ENCODE measurements at regions not wholly inside any gene's neighbourhood (a gene's known extent, or its start where the extent isn't known, plus 50 kb on each side); places are given as distances from the start of the nearest gene placed in this dataset.

DNA sequence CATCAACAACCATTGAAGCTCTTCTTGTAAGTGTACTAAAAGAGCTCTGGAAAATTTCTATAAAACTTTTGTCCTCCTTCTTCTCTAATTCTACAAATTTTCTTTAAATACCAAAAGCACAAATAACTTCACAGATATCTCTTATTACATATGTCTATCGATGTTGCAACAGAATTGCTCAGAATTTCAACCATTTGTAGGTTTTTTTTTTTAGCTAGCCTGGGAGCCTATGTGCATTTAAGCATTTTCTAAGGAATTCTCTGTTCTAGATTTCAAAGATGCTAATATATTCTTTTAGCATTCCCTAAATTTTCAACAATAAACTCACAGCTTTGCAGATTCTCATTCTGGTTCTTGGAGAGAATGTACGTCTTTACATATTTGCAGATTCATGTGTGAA is 774.3 kb upstream of the NR2F2 start:
- no peak for DNase-seq

DNA sequence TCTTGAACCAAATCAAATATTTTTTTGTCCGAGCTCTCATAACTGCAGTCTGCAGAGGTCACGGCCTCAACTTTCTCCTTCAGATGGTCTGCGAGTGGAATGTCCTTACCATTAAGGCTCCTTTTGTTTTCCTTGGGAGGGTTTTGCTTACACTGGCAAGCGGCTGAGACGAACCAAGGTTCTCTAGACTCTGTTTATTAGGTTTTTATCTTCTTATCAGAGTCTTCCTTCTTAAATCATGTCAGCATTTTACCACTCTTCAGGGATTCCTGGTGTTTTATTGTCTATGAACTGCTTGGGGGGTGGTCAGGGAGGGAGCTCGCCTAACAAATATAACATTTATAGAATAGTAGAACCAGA is 773.7 kb upstream of the NR2F2 start:
- DNase-seq: no peak

DNA sequence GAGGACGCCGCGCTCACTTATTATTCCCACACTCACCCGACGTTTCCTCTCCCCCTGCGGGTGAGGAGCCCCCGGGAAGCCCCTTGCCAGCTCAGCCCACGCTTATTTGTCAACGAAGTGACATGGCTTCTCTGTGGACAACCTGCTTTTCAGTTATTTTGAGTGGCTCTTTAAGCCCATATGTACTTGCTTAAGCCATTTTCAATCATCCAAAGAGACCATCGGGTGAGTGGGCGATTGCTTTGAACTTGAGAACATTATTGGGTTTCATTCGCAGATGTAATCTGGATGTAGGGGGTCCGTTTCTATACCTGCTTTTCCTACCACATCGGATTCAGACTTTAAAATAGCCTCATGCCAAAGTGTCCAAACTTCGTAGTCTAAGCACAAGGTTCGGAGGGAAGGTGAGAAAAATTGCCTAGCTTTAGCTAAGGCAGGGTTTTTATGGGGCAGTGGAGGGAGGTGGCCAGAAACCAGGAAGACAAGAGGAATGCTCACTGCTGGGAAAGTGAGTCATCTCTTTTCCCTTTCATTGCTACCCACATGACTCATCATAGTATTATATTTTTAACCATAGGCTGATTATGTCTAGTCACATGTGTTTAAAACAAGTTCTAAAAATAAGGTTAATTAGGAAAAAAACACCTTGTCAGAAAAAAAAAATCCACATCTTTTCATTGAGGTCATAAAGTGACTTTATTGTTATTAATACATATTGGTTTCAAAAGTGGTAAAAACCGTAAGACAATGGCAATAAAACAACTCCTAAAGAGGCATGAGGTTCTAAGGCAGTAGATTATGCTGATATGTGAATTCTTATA is 773.1 kb upstream of the NR2F2 start:
- no peak for DNase-seq

DNA sequence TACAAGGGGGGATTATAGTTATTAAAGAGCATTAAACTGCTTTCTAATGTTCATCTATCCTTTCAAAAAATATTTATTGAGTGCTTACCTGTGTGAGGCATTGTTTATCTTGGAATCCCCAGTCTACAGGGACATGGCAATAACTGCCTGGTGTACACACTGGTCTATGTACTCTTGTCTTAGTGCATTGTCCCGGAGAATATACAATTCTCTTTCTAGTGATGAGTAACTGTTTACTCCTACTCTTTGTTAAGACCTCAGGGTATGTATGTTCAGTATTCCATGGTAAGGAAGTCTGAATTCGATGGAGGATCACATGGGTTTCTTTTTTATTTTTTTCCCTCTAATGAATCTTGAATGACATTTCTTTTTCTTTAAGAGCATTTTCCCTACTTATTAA is 772.4 kb upstream of the NR2F2 start:
- no peak for DNase-seq

DNA sequence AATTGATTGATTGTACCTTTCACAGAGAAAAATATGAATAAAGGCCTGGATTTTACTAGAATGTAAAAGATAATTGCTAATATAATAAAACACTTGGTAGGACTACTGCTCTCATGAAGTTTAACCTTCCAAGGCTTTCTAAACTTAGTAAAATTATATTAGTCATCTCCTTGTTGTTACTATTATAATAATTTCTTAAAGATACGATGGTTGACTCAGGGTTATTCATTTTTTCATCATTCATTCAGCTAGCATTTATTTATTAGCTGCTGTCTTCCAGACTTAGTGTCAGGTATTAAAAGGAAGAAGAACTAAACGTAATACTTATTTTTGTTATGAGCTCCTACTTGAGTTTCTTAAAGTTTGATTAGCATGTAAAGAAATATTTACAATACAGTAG is 771.6 kb upstream of the NR2F2 start:
- DNase-seq: no peak

DNA sequence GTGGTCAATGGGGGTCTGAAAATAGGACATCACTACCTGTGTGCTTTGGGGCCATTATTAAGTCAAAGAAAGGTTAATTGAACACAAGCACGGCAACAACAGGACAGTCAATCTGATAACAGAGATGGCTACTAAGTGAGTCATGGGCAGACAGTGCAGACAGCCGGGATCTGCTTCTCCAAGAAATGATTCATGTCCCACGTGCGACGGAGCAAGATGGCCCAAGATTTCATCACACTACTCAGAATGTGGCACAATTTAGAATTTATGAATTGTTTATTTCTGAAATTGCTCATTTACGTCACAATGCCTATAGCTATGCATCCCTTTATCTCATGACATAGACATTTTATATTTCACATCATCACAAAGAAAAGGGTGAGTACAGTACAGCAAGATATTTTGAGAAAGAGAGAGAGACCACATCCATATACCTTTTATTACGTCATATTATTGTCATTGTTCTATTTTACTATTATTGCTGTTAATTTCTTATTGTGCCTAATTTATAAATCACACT is 770.6 kb upstream of the NR2F2 start:
- DNase-seq: no peak

DNA sequence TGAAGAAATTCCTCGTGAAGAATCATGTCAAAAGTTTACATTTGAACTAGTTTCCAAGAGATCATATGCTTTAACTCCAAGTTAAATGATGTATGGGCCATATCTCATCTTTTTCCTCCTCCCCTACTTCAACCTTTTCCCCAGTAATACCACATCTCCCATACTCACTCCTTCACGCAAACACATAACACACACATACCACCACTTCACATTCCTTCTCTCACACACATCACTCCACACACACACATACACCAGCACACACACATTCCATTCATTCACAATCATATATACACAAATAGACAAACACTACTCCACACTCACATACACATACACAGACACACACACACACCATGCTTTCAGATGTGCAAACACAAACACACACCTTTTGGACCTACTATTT is 769.0 kb upstream of the NR2F2 start:
- no peak for DNase-seq

DNA sequence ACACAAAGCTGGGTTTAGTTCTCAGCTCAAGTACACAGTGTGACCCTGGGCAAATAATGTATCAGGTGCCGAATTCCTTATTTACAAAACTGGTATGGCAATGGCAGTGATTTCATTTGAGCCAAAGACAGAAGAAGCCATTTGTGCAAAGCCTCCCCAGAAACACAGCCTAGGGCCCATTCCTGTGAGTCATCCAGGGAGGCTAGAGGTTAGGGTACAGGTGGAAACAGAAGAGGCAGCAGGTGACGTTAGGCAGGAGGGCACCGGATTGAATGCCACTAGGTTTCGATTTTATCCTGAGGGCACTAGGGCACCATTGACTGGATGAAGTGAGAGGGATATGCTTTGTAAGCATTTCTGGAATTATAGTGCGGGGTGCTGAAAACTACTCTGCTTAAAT is 766.9 kb upstream of the NR2F2 start:
- DNase-seq: no peak

DNA sequence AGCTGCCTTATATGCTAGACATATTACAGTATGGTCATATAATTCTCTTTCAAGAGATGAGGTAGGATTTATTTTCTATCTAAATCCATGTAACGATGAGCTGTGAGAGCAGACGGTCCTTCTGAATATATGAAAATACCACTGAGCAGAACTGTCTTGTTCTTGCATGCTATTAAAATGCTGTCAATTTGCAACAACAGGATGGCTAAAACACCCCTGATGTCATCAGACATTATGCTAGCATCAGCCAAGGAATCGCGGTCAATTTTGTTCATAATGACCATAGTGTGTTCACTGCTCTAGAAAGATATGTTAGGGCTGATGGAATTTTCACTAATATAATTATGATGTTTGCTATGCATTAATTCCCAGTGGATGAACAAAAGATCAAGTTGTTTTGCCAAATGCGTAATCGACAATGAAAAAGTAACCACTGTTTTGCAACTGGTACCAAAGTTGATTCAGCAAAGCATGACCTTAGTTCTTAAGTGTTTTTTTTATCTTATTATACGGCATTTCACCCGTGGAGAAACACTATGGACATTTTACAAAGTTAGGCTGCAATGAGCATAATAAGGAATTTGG is 765.4 kb upstream of the NR2F2 start:
- no peak for DNase-seq

DNA sequence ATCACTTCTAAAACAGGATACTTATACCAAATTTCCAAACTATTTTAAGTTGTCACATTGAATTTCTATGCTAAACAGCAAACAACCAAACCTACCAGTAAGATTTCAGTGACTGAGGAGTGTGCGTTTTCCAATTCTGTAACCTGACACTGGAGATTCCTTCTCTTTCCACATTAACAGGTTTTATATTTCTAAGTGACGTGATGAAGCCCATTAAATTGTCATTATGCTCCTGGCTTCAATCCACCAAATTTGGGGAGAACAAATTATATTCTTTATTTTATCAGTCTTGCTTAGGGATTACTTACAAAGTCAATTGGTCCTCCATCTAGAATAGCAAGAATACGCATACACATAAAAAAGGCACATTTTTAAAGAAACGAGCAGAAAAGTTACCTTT is 764.8 kb upstream of the NR2F2 start:
- no peak for DNase-seq

DNA sequence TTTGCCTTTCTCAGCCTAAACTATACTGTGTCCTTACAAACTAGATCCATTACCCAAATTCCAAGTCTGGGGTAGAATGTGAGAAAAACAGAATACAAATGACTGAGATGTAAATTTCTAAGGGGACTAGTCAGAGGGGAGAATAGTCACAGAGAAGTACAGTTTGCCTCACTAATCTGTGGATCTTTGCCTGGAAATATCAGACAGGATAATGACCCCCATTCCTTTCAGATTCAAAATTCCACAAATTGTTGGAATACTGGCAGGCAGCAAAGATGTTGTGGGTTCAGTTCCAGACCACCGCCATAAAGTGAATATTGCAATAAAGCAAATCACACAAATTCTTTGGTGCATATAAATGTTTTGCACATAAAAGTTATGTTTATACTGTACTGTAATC is 762.8 kb upstream of the NR2F2 start:
- no peak for DNase-seq

DNA sequence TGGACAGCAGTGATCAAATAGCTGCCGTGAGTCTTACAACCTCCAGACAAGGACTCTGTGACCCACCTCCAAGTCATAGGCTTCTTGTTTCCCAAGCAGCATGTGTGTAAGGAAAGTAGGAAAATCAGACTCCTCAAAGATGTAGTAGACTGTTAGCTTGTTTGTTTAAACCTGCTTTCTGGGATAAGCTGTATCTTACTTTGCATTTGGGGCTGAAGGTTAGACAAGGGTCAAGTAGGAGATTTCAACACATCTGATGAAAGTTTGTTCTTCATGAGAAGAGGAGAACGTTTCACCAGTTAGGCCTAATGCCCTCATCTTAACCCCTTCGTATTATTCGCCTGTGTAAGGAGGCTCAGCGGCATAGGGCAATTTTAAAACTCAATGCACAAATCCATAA is 756.4 kb upstream of the NR2F2 start:
- no peak for DNase-seq

DNA sequence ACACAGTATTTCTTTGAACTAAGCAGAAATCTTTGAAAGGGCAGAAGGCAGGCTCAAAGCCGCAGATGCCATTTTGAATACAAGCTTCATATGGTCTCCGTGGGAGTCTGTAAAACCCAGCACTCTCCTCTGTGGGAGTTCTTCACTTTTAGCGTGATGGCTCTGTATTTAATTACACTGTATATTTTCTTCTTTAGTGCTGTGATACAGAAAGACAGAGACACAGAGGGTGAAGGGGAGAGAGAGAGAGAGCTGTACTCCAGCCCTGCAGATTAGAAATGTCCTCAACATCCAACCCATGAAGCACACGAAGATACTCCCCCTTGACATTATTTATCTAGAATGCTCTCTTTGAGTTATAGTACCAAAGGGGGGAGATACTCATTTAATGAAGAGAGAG is 752.6 kb upstream of the NR2F2 start:
- DNase-seq: no peak

DNA sequence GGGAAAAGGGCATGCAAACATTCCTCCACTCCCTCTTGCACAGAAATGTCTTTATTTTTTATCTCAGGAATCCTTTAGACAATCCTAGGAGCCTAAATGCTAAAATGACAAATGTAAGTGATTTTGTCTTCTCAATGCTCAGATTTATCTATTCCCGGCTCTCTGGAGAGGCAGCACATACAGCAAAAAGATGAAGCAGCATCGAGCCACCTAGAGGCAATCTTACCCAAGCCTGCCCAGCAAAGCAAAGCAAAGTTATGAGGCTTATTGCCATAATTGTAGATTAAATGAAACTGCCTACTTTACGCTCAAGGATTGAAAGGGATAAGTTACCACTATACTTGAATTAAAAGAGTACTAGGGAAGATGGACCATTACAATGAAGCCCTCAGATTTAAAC is 750.4 kb upstream of the NR2F2 start:
- no peak for DNase-seq

DNA sequence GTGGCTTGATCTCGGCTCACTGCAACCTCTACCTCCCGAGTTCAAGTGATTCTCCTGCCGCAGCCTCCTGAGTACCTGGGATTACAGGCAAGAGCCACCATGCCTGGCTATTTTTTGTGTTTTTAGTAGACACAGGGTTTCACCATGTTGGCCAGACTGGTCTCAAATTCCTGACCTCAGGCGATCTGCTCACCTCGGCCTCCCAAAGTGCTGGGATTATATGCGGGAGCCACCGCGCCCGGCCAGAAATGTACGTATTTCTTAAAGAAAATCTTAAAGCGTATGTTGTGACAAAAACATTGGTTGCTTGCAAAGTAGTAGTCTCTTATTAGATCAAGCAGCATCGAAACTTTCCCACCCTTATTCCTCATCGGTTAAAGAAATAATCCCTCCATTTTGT is 748.9 kb upstream of the NR2F2 start:
- no peak for DNase-seq

DNA sequence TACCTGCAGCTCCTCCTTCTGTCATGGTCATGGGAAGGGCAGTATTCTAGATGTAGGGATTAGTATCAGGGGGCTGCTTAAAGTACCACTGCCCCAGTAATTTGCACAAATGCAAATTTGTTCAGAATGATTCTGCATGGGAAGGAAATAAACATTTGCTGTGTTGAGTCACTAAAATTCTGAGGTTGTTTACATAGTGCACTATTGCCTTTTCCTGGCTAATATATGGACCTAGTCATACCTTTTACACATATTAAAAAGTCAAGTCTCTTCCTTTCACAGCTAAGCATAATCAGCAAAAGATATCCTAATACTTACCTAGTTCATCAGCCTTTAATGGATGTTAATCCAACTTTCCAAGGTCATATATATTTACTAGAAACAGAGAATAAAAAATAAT is 746.4 kb upstream of the NR2F2 start:
- no peak for DNase-seq

DNA sequence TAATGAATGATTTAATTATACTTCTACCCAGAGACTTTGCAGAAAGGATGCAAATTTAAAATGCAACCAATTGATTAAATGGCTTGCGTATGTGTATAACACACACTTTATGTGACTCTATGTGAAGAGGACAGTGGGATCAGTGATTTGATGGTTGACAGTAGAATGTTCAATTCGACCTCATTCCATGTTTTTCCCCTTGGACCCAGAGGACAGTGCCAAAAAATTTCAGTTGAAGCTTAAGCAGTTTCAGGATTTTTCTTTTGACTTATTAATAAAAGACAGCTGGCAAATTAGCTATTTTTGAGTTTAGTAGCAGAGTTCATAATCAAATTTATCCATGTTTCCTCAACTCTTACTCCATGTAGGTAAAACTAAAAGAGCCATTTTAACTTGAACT is 742.4 kb upstream of the NR2F2 start:
- DNase-seq: no peak

DNA sequence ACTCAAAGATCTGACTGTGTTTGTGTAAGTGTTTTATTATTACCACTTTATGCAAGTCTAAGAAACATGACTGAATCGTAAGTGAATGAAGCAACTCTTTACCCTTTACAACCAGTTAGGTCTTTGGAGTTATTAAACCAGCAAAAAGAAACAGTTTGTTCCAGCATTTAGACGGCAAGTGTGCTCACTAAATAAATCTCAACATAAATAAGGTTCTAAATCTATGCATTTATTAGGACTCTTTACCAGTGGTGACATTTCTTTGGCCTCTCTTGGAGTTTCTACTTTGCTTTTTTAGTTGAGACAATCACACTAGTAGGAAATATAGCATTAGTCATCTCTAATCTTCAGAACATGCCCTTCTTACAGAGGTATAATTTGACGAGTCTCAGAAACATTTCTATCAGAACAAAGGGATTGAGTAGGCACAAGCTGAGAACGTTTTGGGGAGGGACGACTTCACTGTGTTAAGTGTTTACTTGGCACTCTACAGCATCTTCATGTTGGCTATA is 739.9 kb upstream of the NR2F2 start:
- DNase-seq: no peak

DNA sequence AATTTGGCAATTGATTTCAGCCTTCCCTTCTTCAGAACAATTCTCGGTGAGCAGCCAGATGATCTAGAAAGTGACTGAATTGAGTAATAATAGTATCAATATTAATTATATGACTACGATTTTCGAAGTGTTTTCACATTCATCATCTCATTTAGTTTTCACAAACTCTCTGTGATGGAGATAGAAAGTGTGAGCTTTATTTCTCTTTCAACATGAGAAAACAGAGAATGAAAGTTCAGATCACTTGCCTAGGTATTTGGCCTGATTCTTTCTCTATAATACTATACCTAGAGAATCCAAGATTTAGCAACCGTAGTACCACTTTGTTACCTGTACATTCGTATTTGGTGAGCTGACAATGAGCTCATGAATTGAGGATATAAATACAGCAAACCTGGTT is 739.2 kb upstream of the NR2F2 start:
- DNase-seq: no peak

DNA sequence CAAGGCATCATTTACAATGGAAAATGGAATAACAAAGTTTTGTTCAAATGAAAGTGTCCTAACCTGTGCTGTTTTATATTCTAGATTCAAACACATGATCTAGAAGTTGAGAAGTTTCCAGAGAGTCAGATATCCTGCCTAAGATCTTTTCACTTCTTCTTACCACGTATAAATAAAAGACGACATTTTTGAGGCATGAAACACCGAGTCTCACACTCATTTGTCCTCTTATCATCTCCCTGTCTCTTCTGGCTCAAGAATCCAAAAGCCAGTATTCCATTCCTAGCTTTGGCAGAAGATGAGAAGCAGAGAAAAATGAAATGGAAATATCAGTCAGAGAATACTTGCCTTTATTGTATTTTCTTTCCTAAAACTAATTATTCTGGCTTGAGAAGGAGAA is 738.6 kb upstream of the NR2F2 start:
- no peak for DNase-seq

DNA sequence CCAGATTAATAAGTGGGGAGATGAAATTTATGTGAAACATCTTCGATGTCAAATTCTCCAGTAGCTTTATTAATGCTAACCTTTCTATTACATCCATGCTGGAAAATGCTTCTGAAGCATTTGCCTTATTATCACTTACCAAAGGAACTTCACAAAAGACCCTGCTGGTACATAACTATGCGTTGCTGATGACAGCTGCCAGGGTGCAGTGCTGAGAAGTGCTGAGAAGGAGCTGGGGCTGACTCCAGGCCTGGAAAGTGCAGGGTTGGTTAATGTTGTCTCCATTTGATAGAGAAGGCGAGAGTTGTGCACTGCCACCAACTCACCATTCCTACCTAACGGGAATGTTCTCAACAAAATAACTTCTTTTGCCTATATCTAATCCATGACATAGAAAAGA is 736.0 kb upstream of the NR2F2 start:
- DNase-seq: no peak

DNA sequence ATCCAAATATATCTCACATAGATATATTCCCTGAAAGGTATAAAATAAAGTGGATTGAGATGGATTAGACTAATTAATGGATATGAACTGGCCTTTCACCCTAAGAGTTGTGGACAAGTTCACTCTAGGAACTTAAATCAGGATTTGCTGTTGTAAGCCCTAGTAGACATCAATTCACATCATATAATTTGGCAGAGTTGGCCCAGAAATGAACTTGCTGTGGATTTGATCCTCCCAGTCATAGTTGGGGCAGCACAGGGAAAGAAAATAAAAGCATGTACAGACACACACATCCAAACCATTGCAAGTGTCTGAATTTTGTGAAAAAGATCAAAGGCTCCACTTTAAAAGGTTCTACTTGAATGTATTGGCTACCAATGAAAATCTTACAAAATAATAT is 734.7 kb upstream of the NR2F2 start:
- DNase-seq: no peak

DNA sequence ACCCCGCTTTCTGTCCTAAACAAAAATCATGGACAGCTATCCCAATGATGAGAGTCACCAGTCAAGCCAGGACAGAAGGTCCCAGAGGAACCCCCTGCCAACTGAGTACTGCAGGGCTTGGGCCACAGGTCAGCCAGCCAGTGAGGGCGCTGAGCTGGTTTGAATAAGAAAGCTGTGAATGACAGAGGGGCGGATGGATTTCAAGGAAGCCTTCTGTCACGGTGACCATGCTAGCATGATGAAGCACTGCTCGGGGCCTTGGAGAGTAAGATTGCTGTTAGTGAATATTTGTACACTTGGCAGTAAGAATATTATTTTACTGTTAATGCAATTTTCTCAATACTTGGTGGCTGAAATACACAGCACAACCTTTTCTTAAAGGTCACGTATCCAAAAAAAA is 734.0 kb upstream of the NR2F2 start:
- DNase-seq: no peak

DNA sequence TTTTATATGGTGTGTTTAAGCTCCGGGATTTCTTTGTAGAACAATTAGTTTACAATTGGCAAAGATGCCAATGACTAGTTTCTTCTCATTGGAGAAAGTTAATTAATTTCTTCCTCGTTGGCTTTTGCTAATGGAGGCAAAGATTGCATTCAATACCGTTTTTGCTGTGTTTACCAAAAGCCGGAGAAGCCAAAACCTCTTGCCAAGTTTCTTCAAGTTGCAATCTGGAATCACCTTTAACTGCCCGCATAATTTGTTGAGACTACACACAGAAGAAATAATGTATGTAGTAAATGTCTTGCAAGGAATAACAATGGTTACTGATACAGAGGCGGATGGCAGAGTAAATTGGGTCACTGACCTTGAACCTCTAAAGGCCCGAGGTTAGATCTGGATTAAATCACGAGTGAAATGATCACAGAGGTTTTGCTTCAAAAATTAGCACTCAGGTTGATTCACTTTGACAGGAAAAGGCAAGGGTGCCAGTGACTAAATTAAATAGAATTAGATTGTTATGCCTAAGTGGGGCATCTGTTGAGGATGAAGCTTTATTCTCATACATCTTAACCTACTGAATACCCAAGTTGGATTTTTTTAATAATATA is 732.1 kb upstream of the NR2F2 start:
- DNase-seq: no peak

All from NCI-H2081 treated with DMSO at 0.1 percent for 48 hours (cell line).